A673 (cell line): ENCODE measurements at regions not wholly inside any gene's neighbourhood (a gene's known extent, or its start where the extent isn't known, plus 50 kb on each side); places are given as distances from the start of the nearest gene placed in this dataset.

Experiments
- CTCF ChIP-seq: fragments of 300-800, 200-600 bp; sonication (generic); conservative IDR thresholded peaks from 2 replicates; pipeline ENCODE4 v1.5.1; 2017; ENCODE audit warnings: low read depth, mild to moderate bottlenecking, antibody characterized with exemption, low read length, moderate library complexity, mixed read lengths
- EZH2 ChIP-seq: fragments of 200-600 bp; sonication (generic); IDR thresholded peaks from 2 replicates; pipeline ENCODE4 v1.6.1; 2017; ENCODE audit warnings: borderline replicate concordance, low read depth, mild to moderate bottlenecking, mixed read lengths, antibody characterized with exemption, low read length; ENCODE audit not compliant: poor library complexity, severe bottlenecking

GRCh38 chr11:130780437-130780836, 135.8 kb downstream of the SNX19 start:
- TF ChIP-seq CTCF (no peak), EZH2 (no peak)
